ENCODE measurements at regions not wholly inside any gene's neighbourhood (a gene's known extent, or its start where the extent isn't known, plus 50 kb on each side); places are given as distances from the start of the nearest gene placed in this dataset.

DNA sequence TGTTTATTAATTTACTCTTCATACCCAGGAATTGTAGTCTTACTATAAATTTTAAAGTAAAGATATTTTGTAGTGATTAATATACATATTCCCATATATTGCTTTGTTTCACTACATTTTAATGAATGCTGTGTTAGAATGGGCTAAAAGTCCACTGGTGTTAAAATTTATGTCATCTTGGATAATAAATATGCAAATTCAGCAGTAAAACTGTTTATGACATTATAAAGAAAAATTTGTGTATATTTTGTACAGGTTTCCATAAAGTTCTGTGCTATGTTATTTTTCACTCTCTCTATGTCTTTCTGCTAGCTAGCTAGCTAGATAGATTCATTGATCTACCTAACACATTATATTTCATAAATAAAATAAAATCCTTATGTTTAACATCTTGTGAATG lies 1071.2 kb downstream of the FAT4 start:
- no TSS peak for BruUV-seq (replicated peaks)
- no peak for FAIRE-seq

More for the DNA sequence above, 1071.2 kb downstream of the FAT4 start:
- intact Hi-C loops (cut with micrococcal nuclease) (no loop called here), dilution Hi-C loops (cut with MboI; ENCODE audit: extremely low pct_ligation_motif_present, low sequenced_read_pairs) (no loop called here)
- ChIA-PET POLR2A (no interaction called here), CTCF (no interaction called here)
- Histone ChIP-seq H3K4me1 (ENCODE audit: control insufficient read depth, extremely low read depth, insufficient read depth, low read length) (no peaks in the 10 kb centered on the region), H3K4me3 (replicated peaks in 1 of 3; ENCODE audit: insufficient read depth in 1 of 3, low read depth in 1 of 3, low read length in 3 of 3) (no peak overlapping the region), H3K9ac (replicated peaks; ENCODE audit: extremely low read depth, insufficient read depth, low read length) (no peak overlapping the region), H3K27me3 (ENCODE audit: control insufficient read depth in 2 of 2, insufficient read depth in 2 of 2, low read length in 2 of 2) (no peaks in the 10 kb centered on the region), H2AFZ (ENCODE audit: low read depth, low read length) (no peak overlapping the region), H3K79me2 (ENCODE audit: control insufficient read depth, insufficient read depth, low read length) (no peaks in the 10 kb centered on the region), H3K4me2 (ENCODE audit: insufficient read depth, low read length) (no peak overlapping the region), H3K27ac (ENCODE audit: insufficient read depth, low read depth, low read length) (no peak overlapping the region), H3K36me3 (ENCODE audit: control insufficient read depth in 2 of 2, extremely low read depth in 1 of 2, insufficient read depth in 2 of 2, low read length in 2 of 2) (no peaks in the 10 kb centered on the region), H3K9me1 (replicated peaks; ENCODE audit: control insufficient read depth, extremely low read depth, insufficient read depth, low read length) (no peaks in the 10 kb centered on the region), H3K9me3 (replicated peaks; ENCODE audit: control insufficient read depth, insufficient read depth, low read length) (no peaks in the 10 kb centered on the region), H4K20me1 (replicated peaks; ENCODE audit: control insufficient read depth, extremely low read depth, insufficient read depth, low read length) (no peaks in the 10 kb centered on the region)
- TF ChIP-seq FOS (IDR thresholded peaks at IDR 0.05; ENCODE audit: borderline replicate concordance, insufficient read depth, low read length) (no peak), CTCF (IDR thresholded peaks at IDR 0.05; ENCODE audit: extremely low read depth in 1 of 2, insufficient read depth in 1 of 2, low read depth in 1 of 2, low read length in 2 of 2) (no peak), MYC (IDR thresholded peaks at IDR 0.05; ENCODE audit: low read depth, low read length) (no peak), POLR2A (IDR thresholded peaks at IDR 0.05; ENCODE audit: low read depth, low read length) (no peak), GATA2 (IDR thresholded peaks at IDR 0.05; ENCODE audit: insufficient read depth, insufficient read length, low read depth, low read length) (no peak), POLR2AphosphoS5 (IDR thresholded peaks at IDR 0.05; ENCODE audit: insufficient read depth, low read depth, low read length) (no peak), EZH2 (IDR thresholded peaks at IDR 0.05; ENCODE audit: borderline replicate concordance, low read depth, low read length, severe bottlenecking) (no peak), JUN (IDR thresholded peaks at IDR 0.05; ENCODE audit: borderline replicate concordance, insufficient read depth, insufficient read length, low read depth) (no peak)
- TF ChIP-seq, protein P1, sequence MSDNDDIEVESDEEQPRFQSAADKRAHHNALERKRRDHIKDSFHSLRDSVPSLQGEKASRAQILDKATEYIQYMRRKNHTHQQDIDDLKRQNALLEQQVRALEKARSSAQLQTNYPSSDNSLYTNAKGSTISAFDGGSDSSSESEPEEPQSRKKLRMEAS (IDR thresholded peaks at IDR 0.05; ENCODE audit: insufficient read depth, insufficient read length) = no peak
- no peak for DNase-seq (ENCODE audit: low read depth, low spot score)
